C4-2B (cell line): ENCODE measurements at regions not wholly inside any gene's neighbourhood (a gene's known extent, or its start where the extent isn't known, plus 50 kb on each side); places are given as distances from the start of the nearest gene placed in this dataset.

Experiments used
- ZFX ChIP-seq: fragments of 450-650 bp; IDR thresholded peaks from 2 replicates; pipeline ENCODE4 v1.6.1; 2017
- TF ChIP-seq, protein P1 (sequence below): fragments of 450-650 bp; conservative IDR thresholded peaks from 2 replicates; pipeline ENCODE4 v1.5.1; 2017; ENCODE audit warnings: mild to moderate bottlenecking

DNA sequence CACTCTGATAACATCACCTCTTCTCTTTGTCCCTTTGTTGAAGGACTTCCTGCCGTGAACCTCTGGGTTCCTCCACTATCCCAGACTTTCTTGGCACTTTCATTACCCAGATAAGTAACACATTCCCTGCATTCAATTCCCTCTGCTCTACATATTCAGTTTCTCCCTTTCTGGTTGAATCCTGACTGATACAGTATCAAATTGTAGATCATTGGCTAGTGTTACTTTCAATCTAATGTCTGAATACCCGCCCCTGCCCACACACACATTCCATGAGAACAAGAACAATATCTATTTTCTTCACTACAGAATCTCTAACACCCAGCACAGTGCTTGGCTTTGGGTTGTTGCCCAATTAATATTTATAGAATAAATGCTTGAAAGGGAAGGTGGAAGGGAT, 163.5 kb downstream of the ABHD5 start:
- TF ChIP-seq, protein P1, sequence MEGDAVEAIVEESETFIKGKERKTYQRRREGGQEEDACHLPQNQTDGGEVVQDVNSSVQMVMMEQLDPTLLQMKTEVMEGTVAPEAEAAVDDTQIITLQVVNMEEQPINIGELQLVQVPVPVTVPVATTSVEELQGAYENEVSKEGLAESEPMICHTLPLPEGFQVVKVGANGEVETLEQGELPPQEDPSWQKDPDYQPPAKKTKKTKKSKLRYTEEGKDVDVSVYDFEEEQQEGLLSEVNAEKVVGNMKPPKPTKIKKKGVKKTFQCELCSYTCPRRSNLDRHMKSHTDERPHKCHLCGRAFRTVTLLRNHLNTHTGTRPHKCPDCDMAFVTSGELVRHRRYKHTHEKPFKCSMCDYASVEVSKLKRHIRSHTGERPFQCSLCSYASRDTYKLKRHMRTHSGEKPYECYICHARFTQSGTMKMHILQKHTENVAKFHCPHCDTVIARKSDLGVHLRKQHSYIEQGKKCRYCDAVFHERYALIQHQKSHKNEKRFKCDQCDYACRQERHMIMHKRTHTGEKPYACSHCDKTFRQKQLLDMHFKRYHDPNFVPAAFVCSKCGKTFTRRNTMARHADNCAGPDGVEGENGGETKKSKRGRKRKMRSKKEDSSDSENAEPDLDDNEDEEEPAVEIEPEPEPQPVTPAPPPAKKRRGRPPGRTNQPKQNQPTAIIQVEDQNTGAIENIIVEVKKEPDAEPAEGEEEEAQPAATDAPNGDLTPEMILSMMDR = no peak
- TF ChIP-seq ZFX = no peak
